COLO668 (cell line): ENCODE measurements at regions not wholly inside any gene's neighbourhood (a gene's known extent, or its start where the extent isn't known, plus 50 kb on each side); places are given as distances from the start of the nearest gene placed in this dataset.

Experiments
- DNase-seq: peaks from one replicate; lab custom pipeline; 2025; ENCODE audit not compliant: unreplicated experiment; lab: John Stamatoyannopoulos, UW

- DNase-seq, result no peak
These were observed 677.4 kb upstream of the RAB6C start for GRCh38 chr2:129302106-129302505.

- no peak for DNase-seq
These were observed 676.8 kb upstream of the RAB6C start for GRCh38 chr2:129302561-129303183.

- no peak for DNase-seq
These were observed 665.3 kb upstream of the RAB6C start for GRCh38 chr2:129314120-129314519.

DNA sequence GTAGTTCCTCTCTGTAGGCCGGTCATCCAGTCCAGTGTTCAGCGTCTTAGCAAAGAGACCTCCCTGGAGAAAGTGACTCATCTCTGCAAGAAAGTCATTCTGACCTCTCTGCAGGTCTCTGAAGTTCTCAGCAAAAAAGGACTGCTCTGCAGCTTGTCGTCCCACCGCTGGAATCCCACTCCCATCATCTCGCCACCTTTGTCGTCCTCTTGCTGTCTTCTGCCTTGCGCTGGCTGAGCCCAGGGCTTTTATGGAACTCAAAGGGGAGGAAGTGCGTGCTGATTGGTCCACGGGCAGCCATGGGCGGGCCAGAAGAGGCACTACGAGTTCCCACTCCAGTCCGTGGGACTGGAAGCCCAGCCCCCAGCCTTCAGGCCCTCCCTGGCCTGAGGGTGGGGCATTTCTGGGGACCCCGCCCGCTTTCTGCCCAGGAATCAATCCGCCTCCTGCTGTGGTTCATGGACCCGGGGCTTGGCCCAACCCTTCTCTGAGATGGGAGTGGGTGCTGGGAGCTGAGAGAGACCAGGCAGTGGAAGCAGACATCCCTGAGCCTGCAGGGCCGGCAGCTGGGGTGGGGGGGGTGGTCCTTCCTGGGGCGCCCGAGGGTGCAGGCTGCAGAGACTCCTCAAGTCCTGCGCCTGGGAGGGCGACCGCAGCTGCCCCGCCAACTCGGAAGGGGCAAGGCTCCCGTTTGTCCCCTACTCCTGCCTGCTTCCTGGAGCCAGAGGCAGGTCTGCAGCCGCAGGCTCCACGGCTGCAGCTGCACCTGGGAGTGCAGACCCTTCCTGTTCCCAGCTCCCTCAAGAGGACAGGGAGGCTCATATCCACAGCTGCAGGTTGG lies 660.7 kb upstream of the RAB6C start:
- no peak for DNase-seq

- DNase-seq, result no peak
These were observed 660.1 kb upstream of the RAB6C start for GRCh38 chr2:129319422-129319717.

DNA sequence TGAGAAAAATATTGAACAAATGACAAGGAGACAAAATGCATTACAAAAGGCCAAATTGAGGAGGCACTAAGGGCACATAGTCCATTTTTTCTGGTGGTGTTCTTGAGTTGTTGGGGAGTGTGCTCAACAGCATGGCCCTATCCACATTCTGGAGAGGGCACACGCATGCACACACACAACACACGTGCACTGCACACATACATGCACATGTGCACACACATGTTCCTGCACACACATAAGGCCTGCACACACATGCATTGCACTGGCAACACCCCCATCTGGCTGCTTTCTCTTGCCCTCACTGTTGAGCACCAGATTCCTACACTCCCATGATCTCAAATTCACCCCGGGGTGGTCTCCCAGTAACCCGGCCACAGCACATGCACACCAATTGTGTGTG lies 659.2 kb upstream of the RAB6C start:
- no peak for DNase-seq

DNA sequence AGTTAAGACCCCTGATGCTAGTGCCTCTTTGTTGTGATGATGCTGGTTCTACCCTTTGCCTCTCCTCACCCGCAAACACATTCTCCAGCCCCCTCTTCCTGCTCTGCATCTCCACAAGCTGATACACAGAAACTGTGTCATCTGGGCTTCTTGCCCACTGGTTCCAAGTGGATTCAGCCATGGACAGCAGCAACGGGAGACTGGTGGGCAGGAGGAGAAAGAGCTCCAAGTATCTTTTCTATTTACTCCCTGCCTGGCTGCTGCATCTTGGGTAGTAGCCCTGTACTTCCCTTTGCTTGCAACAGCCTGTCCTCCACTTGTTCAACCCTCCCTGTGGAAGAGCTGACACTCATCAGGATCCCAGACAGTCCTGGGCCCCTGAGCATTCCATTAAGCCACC lies 655.1 kb upstream of the RAB6C start:
- no peak for DNase-seq

GRCh38 chr2:129325151-129325550 lies 654.3 kb upstream of the RAB6C start:
- no peak for DNase-seq

- no peak for DNase-seq
These were observed 649.9 kb upstream of the RAB6C start for GRCh38 chr2:129329574-129329973.

- DNase-seq, result no peak
These were observed 649.0 kb upstream of the RAB6C start for GRCh38 chr2:129330504-129330903.

- DNase-seq, result no peak
These were observed 647.8 kb upstream of the RAB6C start for GRCh38 chr2:129331638-129332037.

GRCh38 chr2:129334128-129334527 lies 645.3 kb upstream of the RAB6C start:
- no peak for DNase-seq

DNA sequence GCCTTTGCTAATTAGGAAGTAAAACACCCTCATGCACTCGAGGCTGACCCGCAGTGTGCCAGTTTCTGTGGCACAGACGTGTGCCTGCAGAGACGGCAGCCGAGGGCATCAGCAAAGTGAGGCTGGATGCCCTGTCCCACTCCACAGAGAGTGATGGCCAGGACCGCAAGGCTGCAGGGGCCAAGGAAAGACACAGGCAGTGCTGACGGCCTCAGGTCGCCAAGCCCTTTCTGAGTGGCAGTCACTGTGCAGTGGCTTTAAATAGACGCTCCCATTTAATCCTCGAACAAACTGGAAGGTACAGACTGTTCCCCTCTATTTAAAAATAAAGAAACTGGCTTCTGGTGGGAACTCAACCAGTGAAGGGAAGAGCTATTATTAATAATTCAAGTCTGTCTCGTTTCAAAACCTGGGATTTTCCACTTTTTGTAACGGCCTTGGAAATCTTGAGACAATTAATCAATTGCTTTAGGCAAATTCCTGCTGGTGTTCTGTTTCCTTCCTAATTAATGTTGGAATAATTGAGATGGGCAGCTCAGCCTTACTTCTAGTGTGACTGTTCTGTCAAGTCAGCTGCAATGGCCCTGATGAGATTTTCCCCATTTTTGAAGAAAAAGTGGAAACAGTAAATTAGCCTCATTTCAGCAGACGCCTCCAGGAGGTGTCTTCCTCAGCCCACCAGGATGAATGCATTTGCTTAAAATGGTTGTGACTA lies 644.6 kb upstream of the RAB6C start:
- no peak for DNase-seq

GRCh38 chr2:129336276-129336675 lies 643.2 kb upstream of the RAB6C start:
- DNase-seq, result no peak

DNA sequence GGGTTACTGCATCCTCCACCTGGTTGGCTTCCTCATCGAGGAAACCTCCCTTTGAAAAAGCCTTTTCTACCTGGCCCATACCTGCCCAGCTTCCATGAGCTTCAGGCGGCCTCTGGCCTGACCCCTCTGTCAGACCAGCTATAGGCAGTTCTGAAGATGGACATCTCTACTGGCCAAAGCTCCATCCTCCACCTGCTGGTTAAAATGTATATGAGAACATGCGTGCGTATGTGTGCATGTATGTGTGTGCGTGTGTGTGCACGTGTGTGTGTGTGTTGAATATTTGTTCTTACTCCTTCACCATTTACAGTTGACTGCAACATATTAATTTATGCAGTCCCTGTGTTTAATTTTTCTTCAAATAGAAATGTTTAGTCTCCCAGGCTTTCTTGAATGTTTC lies 642.4 kb upstream of the RAB6C start:
- no peak for DNase-seq

- no peak for DNase-seq
These were observed 633.9 kb upstream of the RAB6C start for GRCh38 chr2:129345540-129345939.

DNA sequence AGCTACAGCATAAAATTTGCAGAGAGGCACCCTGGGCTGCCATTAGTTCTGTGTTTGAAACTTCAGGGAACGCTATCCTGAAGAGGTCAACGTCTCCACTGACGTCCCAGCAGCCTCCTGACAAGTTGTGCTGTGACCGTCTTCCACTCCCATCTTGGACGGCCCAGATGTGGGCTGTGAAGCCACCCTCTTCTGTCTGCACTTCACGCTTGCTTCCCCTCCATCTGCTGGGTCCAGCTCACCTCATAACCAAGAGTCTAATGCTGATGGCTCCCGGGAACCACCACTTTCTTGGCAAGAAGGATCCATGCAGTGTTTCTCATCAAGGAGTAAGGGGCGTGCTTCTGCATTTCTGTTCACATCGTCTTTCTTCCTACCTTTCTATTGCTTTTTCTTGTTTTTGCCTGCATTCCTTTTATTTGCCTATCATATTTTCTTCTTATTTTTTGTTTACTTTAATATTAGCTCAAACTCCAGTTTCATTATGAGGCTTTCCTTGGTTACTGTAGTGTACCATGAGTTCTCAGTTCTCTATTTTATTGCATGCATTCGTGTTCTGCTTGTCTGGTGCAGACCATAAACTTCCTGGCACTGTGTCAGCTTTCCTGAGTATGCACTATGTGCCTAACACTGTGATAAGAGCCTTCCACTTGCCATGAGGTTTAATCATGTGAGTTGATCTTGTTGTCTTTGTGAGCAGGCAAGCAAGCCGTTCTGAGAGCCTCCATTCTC lies 631.8 kb upstream of the RAB6C start:
- no peak for DNase-seq

- DNase-seq, result no peak
These were observed 624.8 kb upstream of the RAB6C start for GRCh38 chr2:129354631-129355030.

DNA sequence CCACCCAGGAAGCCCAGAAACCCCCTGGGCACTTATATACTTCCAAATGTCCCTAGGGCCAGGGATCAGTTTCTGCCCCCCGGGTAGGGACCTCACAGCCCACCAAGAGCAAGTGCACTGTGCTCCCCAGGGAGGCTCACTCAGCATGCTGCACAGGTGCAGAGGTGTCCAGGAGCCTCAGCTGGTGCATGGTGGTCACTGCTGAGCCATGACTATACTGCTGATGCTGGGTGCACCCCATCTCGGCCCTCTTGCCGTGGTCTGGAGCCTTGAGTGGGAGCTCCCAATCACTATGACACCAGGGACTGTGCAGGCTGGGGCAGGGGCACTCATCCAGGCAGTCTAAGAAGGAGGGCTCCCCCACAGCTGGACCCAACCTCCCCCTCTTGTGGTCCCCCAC lies 617.8 kb upstream of the RAB6C start:
- no peak for DNase-seq

GRCh38 chr2:129366263-129366662 lies 613.2 kb upstream of the RAB6C start:
- DNase-seq, result no peak

- DNase-seq, result no peak
These were observed 612.4 kb upstream of the RAB6C start for GRCh38 chr2:129367107-129367506.

DNA sequence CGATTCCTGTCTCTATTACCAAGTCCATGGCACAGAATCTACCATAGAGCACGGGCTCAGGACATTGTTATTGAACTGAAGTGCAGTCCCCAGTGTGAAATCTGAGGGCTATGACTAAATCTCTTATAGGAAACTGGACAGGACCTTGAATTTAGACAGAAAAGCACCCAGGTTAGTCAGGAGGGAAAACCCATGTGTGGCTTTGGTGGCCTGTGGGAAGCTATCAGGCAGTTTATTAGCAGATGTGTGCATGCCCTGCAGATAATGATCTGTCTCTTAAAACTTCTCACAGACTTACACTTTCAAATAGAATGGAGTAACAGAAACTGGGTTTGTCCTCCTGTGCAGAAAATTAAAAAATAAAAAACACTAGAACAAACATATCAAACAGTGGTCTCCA lies 610.0 kb upstream of the RAB6C start:
- no peak for DNase-seq
